NCI-H146 treated with DMSO at 0.1 percent for 48 hours (cell line): ENCODE measurements at regions not wholly inside any gene's neighbourhood (a gene's known extent, or its start where the extent isn't known, plus 50 kb on each side); places are given as distances from the start of the nearest gene placed in this dataset.
A peak's percentile ranks its signal among the peaks of the same experiment; 100 is the strongest.
"Not testable (repeated sequence)": the region's sequence is repeated elsewhere in the genome, so short reads cannot be mapped to it uniquely, and the experiment has no call there.

ENCODE experiments used
- DNase-seq: peaks from one replicate; lab custom pipeline; 2025; ENCODE audit not compliant: unreplicated experiment; lab: John Stamatoyannopoulos, UW

DNA sequence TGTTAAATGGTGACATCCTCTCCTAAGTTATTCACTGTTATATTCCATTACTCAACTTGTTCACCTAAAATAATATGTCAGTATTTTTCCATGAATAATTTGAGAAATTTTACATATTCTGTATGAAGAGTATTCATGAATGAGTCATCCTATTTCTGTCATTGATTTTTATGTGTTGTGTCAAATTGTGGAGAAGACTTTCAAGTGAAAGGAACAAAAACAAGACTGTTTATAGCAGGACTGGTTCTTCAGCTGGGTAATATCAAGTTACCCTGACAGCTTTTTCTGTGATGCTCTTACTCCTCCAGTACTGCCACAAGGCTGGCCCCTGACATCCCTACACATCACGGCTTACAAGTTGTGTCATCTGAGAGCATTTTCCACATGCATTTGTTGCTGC is 847.7 kb downstream of the NCAM2 start:
- no peak for DNase-seq

DNA sequence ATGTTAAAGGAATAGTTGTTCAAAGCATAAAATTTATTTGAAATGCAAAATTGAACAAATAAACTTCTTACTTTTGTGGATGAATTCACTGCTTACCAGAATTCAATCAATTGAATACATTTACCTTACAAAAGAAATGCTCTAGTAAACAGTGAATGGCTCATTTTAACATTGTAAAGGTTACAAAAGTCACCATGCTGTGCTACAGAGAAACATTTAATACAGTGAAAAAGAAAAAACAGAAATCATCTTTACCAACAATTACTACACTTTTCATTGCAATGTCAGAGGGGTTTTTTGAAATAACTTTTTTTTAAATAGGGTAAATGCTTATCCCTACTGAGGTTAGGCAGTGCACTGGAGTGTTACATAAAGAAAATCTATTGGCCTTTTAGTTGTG is 853.0 kb downstream of the NCAM2 start:
- DNase-seq = no peak

DNA sequence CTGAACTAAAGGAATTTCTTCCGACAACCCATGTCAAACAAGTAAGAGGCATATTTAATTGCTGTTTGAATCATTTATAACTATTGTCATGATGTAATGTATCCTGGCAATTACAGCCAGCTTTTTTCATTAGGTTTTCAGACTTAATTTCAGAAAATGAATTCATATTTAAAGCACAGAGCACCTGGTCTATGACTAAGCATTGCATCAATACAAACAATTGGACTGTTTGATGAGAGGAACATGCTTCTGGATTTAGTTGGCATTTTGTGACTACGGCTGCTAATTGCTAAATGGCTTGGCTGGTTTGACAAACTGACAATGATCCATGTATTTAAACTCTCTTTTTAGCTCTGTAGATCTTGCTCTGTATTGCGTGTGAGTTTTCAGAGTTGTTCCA is 853.4 kb downstream of the NCAM2 start:
- peak; percentile 43 for DNase-seq

DNA sequence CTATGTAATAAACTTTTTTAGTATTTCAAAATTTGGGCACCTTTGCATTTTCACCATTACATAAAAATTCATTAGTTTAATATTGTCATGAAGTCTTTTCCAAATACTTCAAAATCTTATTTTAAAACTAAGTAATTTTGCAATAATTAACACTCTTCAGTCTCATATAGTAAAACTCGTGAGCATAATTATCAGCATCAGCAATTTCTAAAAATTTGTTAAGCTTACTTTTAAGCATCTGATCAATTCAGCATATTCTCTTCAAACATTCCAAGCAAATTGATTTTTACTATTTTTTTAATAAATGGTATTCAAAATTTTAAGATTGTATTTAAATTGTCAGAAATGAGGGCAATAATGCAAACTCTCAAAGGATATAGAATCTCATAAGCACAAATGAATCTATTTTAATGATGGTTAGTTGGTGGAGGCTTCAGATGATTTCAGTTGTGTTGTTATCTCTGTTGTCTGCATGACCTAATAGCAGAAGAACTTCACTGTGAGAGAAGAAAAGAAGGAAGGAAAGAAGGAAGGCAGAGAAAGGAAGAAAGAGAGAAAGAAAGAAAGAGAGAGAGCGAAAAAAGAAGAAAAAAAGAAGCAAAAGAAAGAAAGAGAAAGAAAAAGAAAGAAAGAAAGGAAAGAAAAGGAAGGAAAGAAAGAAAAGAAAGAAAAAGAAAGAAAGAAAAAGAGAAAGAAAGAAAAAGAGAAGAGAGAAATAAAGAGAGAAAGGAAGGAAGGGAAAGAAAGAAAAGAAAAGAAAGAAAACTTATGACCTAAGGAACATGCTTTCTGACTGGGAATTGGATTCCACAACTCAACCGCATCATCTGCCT is 860.5 kb downstream of the NCAM2 start:
- no peak for DNase-seq

DNA sequence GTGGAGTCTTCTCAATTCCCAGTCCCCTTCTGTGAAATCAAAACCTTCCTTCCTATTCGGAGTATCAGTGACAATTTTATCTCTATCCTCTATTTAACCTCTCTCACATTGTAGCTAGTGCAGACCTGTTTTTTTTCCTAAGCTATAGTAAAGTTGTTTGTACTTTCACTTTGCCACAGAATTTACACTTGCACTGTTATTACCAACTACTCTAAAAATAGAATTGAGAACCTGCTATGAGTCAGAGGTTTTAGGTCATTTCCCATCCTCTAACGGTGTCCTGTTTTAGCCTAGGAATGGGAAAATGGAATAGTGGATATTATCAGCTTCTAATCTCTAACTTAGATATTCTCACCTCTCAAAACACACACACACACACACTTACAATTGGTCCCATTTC is 862.7 kb downstream of the NCAM2 start:
- no peak for DNase-seq

DNA sequence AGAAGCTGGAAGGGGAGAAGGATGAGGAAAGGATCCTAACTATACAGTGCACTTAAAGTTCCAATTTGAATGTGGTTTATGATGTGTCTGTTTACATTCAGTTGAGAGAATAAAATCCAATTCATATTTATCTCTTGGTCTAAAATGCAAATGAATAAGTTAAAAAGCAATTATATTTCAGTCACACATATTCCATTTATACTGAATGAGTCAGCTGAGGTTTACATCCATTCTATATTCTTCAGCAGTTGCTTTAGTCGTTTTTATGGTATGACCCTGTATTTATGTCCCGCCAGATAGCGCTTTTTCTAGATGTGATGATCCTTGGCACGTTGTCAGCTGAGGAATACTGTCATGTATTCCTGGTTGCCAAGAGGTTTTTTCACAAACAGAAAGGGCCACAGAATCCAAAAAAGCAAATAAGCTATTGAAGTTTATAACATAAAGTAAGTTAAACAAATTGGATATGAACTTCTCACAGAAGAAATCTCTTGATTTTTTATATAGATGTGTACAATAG is 866.2 kb downstream of the NCAM2 start:
- no peak for DNase-seq

DNA sequence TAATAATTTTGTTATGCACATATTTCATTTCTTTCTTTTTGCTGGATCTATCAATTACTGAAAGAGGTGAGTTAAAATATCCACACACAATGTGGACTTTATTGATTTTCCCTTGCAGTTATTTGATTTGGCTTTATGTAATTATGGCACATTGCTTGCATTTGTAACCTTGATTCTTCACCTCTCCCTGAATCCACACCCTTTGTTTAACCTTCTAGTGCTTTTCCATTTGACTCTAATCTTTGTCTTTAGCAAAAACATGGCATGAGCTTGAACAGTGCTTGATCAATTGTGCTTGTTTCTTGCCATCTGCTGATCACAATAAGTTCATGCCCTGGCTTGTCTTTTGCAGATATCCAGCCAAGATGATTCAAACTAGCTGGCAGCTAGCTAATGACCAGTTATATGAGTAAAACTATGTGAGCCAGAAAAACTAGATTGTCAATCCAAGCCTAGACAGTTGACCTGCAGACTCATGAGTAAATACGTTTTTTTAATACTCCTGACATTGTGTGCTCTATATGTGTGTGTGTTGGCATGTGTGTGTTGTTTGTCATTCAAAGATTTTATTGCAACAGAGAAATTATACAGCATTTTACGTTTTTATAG is 899.2 kb downstream of the NCAM2 start:
- DNase-seq = peak; percentile 92

DNA sequence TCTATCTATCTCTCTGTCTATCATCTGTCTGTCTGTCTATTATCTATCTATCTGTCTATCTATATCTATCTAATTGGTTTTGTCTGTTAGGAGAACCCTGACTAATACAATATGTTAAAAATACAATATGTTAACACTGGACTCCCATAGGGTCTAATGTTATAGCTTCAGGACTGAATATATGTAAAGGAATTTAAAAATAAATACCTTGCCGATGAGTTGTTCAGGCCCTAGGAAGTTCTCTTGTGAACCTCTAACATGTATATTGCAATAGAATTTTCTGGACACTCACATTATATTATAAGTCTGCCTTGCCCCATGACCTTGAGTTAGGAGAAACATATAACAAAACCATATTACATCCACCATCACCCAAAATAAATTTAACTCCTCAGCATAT is 900.6 kb downstream of the NCAM2 start:
- DNase-seq = no peak

DNA sequence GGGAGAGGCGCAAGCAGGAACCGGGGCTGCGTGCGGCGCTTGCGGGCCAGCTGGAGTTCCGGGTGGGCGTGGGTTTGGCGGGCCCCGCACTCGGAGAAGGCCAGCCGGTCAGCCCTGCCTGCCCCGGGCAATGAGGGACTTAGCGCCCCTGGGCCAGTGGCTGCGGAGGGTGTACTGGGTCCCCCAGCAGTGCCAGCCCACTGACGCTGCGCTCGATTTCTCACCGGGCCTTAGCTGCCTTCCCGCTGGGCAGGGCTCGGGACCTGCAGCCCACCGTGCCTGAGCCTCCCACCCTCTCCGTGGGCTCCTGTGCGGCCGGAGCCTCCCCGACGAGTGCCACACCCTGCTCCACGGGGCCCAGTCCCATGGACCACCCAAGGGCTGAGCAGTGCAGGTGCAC is 904.2 kb downstream of the NCAM2 start:
- not testable (repeated sequence) for DNase-seq

DNA sequence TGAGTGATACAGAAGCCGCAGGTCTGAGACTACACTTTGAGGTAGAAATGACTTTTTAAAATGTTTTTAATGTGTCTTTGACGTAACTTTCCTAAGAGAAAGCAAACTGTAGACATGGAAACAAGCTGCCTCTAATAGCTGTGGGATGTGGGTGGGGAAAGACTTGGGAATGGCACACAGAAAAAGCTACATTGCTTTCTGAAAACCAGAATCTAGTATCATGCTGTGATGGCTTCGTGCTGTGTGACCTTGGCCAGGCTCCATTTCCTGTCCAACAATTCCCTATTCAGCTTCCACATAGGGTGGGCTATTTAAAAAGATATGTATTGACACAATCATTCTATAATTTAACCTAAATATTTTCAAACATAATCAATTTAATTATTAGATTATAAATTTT is 909.1 kb downstream of the NCAM2 start:
- DNase-seq = no peak

DNA sequence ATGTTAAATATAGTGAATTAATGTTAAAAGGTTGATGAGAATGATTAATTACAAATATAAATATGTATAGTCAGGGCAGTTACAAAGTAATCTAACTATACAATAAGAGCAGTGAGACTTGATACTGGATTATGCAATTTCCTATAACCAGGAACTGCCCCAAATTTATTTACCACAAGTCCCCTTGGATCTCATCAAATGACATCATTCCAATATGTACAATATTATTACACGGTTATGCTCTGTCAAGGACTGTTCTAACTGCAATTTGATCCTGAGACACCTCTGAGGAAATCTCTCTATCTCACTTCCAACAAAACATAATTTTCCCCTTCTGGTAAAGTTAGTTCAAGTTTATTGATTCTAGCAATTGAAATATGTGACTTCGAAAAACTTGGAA is 917.6 kb downstream of the NCAM2 start:
- DNase-seq = no peak

DNA sequence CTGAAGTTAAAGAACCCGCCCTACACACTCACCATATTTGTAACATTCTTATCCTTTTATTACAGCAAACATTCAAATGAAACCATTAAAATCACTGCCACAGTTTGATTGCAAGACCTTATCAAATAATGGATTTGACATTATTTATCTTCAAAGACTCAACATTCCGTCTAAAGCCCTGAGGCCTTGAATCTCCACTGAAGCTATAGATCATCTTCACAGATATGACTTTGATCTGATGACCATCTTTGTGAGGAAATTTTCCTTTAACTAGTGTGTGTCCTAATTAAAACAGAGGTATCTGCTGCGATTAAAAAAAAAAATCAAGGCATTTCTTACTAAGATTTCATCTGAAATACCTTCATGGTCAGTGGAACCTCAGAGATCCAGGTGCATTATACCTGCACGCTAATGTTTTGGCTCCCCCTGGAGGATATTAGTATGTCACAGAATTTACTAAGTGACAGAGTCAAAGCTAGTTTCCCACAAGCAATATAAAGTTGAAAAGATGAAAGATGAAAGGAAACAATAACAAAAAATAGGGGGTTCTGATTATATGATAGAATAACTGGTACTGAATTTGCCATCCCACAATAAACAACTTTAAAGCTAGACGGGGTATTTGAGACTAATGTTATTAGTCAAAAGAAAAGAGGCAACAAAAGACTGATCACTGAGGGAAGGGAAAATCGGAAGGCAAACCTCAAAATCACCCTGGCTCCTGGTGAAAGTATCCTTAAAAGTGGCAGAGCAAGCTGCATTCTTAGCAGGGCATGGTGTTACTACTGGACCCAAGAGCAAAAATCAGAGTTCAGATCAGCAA is 923.4 kb downstream of the NCAM2 start:
- DNase-seq = peak; percentile 12

DNA sequence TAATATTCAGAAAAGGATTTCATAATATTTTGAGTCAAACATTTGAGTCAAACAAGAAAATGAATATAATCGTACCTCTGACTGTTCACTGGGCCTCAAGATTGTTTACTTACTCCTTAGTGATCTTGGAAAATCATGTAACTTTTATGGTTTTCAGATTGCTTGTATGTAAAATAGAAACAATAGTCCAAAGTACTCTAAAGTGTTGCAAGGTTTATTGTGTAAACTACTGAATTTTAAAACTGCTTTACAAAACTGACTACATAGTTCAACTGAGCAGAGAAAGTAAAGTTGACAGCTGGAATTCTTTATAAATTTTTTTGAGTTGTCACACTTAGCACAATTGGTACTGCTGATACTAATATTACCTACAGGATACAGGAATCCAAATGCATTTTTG is 931.0 kb downstream of the NCAM2 start:
- DNase-seq = no peak

DNA sequence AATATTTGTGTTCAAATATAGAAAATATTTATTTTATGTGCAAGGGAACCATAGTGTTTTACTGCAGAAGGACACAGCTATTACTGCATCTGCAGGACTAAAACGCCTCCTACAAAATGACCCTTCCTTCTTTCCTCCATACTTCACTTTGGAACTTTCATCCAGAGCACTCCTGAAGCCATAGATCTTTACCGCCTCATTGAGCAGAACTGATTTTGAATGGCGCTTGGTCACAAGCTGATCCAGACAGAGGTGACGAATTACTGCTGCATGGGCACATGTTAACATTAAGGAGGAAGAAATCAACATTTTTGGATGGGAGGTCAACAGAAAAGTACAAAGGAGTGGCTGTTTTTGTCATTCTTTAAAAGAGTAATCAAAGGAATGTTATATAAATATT is 931.6 kb downstream of the NCAM2 start:
- DNase-seq = no peak

DNA sequence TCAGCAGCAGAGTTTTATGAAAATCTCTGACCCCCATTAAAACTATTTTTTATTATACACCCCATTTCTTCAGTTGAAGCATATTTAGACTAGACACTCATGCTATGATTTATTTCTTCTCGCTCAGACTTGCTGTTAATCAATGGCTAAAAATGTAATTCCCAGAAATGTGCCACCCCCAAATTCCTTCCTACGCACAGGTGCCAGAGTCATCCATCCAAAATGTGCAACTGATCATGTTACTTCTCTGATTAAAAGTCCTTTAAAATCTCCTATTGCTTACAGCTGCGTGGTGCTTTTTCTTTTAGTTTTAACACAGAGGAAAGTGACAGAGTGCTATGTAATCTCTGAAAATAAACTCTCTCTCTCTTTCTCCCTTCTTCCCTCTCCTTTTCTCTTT is 954.4 kb downstream of the NCAM2 start:
- no peak for DNase-seq

DNA sequence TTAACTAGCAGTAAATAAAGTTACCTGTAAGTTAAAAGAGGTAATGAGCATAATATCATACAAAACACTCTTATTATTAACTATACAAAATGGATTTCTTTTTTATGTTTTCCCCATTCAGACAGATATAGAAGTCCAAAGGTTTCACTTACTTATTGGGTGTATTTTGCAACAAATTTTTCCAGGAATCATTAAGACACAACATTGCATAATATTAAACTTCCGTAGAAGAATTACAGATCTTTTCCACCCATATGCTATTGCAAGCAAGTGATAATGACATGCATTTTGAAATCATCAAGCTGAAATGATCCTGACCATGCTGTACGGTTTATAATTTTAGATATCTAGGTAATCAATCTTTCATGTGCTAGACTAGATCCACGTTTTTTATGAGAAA is 957.0 kb downstream of the NCAM2 start:
- DNase-seq = no peak

DNA sequence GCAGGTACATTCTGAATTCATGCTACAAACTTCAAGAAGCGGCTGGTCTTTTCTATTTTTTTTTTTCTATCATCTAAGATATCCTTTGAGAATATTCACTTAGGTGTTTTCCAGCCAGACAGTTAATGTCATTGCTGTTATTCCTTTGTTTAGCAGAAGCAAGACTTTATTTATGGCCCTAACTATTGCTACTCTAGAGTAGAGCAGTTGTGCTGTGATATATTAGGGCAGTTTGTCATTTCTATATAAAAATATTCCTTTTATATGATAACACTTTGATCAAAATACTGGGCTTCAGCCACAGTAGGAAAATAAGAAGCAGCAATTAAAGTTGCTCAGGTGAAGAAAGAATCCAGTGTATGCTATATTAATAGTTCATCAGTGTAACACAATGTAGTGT is 959.3 kb downstream of the NCAM2 start:
- no peak for DNase-seq

DNA sequence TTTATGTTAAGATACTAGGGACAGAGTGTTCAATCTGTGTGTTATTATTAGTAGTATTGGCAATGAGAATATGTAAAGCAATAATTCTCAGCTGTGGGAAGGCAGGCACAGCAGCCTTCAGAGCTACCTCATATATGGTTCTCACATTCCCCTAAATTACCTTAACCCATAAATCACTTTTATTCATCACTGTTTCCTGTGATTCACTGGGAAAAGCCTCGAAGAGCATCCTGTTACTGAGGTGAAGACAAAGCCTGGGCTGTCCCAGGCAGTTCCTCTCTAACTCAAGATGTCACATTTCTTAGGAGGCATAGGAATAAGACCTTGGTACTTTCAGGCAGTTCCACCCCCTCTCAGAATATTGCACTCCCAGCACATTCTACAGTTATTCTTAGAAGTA is 965.7 kb downstream of the NCAM2 start:
- no peak for DNase-seq

DNA sequence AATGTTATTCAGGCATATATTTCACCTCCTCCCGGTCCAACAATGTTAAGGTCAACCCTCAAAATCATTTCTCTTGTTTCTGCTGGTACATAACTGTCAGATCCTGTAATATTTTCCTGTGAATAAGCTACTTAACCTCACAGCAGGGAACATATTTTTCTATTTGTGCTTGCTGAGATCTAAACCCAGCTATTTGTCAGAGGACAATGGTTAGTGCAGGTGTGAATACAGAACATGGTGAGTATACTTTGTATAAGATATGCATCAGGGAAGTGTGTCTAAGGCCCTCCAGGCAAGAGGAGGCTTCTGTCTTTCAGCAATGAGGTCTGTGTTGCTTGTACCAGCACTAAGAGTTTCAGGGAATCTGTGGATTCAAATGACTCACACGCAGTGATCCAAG is 970.6 kb downstream of the NCAM2 start:
- DNase-seq = peak; percentile 94

DNA sequence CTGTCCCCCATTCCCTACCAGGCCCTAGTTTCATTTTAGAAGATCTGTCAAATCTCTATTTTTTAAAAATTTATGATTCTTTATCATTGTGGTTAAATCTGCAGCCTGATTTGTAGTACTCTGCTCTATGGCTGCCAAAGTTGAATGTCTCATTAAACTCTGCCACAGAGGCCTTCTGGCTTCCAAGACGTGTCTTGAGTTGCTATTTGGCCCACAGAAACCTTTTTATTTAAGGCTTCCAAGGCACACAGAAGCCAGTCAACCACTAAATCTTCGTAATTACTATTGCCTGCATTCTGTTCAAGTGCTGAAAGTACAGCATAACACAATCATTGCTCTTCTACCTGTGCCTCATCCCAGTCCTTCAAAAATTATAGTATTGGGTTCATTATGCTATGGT is 971.0 kb downstream of the NCAM2 start:
- DNase-seq = no peak

DNA sequence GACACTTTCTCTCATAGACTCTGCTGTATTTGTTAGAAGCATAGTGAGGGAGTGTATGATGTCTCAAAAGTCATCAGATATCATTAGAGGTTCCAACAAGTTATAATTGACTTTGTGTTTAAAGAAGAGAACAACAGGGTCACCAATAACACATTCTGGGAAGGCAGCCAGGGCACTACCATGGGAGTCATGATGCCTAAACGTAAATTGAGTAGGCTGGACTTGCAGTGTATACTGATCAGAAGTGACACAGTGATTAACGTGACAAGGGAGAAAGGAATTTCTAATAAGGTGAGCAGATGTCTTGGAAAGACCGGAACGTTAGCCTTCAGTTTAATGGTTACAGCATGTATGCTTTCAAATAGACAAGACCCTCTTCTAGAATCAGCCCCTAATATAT is 973.2 kb downstream of the NCAM2 start:
- DNase-seq = no peak

DNA sequence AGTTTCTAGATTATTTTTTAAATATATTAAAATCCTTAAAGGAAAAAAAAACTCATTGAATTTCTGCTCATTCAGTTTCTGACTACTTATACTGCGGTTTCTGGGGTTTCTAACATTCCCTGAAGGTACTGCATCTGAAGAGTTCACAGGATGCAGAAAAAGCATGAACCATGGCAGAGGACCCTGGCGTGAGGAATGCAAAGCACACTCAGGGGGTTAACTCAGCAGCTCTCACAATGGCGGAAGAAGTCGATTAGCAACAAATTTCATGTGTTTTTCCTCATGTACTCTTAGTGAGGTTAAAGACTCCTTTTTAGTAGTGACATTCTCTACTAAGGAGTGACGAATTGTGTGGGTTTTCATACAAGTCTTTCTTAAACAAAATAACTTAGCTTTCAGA is 975.6 kb downstream of the NCAM2 start:
- no peak for DNase-seq
